T-helper 17 cell (primary cell): ENCODE measurements at regions not wholly inside any gene's neighbourhood (a gene's known extent, or its start where the extent isn't known, plus 50 kb on each side); places are given as distances from the start of the nearest gene placed in this dataset.

Experiments
- ATAC-seq: fragments of 150-1000 bp; cut with Tn5 transposase; 2 replicates; pipeline ENCODE4 v1.10.0; 2021; ENCODE audit warnings: mild to moderate bottlenecking, moderate library complexity
- DNase-seq, 3 donors: peaks; one replicate each; pipeline versions ENCODE4 v3.0.0 to v3.0.0-alpha.2; 2020 to 2021
- H3K9me3 ChIP-seq: one replicate; pipeline ENCODE4 v1.7.0; 2013; ENCODE audit warnings: low read length, mild to moderate bottlenecking; ENCODE audit not compliant: control insufficient read depth, poor library complexity, severe bottlenecking
- H3K27ac Mint-ChIP-seq: one replicate; pipeline ENCODE4 v1.8.0; 2022; ENCODE audit warnings: mild to moderate bottlenecking, moderate library complexity, mixed read lengths
- H3K27me3 Mint-ChIP-seq: one replicate; pipeline ENCODE4 v1.8.0; 2022; ENCODE audit warnings: mixed read lengths
- H3K36me3 Mint-ChIP-seq: one replicate; pipeline ENCODE4 v1.8.0; 2022; ENCODE audit warnings: low read depth, mixed read lengths
- H3K4me1 Mint-ChIP-seq: one replicate; pipeline ENCODE4 v1.8.0; 2022; ENCODE audit warnings: mild to moderate bottlenecking, mixed read lengths
- H3K4me3 Mint-ChIP-seq: one replicate; pipeline ENCODE4 v1.8.0; 2022; ENCODE audit warnings: mild to moderate bottlenecking, moderate library complexity, mixed read lengths

DNA sequence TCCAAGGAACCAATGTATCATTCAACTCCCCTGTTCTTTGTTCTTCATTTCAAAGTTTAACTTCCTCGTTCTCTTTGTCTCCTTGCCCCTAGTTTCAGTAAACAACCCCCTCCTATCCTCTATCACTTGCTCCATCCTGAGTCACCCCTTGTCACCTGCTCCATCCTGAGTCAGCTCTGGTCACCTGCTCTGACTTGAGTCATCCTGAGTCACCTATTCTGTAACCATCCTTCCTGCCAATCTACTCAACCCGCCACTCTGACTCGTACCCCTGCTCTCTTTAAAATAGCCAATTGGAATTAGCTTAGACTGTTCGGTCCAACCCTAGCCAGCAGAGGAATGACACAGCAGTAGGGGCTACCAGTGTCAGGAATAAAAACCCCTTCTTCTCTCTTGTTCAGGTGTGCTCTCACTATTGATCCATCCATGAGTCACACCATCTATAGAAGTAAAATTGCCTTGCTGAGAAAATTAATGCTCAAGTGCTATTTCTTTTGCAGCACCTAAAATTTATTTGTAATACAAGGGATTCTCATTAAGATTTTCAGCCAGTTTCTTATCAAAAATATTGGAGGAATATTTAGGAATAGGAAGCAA is 326.8 kb downstream of the AKAIN1 start:
- H3K27ac Mint-ChIP-seq: no peak overlapping the region
- no peak overlapping the region for H3K4me3 Mint-ChIP-seq
- H3K27me3 Mint-ChIP-seq: no peaks in the 10 kb centered on the region
- DNase-seq: no peak
- H3K36me3 Mint-ChIP-seq: no peaks in the 10 kb centered on the region
- no peak for ATAC-seq
- H3K4me1 Mint-ChIP-seq: no peaks in the 10 kb centered on the region
- no peaks in the 10 kb centered on the region for H3K9me3 ChIP-seq

- H3K9me3 ChIP-seq: no peaks in the 10 kb centered on the region
- H3K4me3 Mint-ChIP-seq: no peak overlapping the region
- no peak for ATAC-seq
- no peaks in the 10 kb centered on the region for H3K27me3 Mint-ChIP-seq
- no peaks in the 10 kb centered on the region for H3K4me1 Mint-ChIP-seq
- no peaks in the 10 kb centered on the region for H3K36me3 Mint-ChIP-seq
- DNase-seq: no peak
- no peak overlapping the region for H3K27ac Mint-ChIP-seq
These were observed 327.9 kb downstream of the AKAIN1 start for GRCh38 chr18:4869155-4869554.

GRCh38 chr18:4858379-4859127 is 338.5 kb downstream of the AKAIN1 start:
- no peak overlapping the region for H3K27ac Mint-ChIP-seq

DNA sequence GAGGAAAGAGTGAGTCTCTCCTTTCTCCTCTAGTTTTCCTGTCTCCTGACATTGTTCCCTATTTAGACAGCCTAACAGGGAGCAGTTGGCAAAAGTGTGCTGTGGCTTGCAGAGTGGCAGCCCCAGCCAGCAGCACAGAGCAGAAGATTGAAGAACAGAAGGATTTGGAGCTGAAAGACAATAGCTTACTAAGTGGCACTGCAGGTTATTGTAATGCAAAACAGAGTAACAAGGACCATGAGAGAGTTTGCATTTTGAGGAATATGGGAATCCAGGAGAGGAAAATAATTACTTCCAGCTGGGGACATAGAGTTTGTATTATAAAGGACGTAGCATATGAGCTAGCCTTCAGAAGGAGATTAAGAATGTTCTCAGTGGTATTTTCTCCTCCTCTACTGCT is 342.4 kb downstream of the AKAIN1 start:
- Mint-ChIP-seq H3K27me3 (no peaks in the 10 kb centered on the region), H3K36me3 (no peaks in the 10 kb centered on the region), H3K4me1 (no peaks in the 10 kb centered on the region), H3K27ac (no peak overlapping the region), H3K4me3 (no peak overlapping the region)
- no peaks in the 10 kb centered on the region for H3K9me3 ChIP-seq
- ATAC-seq (no peak), DNase-seq (no peak)

More at GRCh38 chr18:4858379-4859127, 338.5 kb downstream of the AKAIN1 start:
- ATAC-seq (no peak), DNase-seq (no peak)
- no peak overlapping the region for H3K4me3 Mint-ChIP-seq
- no peaks in the 10 kb centered on the region for H3K4me1 Mint-ChIP-seq
- no peaks in the 10 kb centered on the region for H3K36me3 Mint-ChIP-seq
- no peaks in the 10 kb centered on the region for H3K9me3 ChIP-seq
- H3K27me3 Mint-ChIP-seq: no peaks in the 10 kb centered on the region

GRCh38 chr18:4851301-4851976 is 345.6 kb downstream of the AKAIN1 start:
- no peaks in the 10 kb centered on the region for H3K27me3 Mint-ChIP-seq
- no peaks in the 10 kb centered on the region for H3K4me1 Mint-ChIP-seq
- H3K4me3 Mint-ChIP-seq: no peak overlapping the region
- no peak for DNase-seq
- no peaks in the 10 kb centered on the region for H3K9me3 ChIP-seq
- H3K27ac Mint-ChIP-seq: no peak overlapping the region
- ATAC-seq: no peak
- H3K36me3 Mint-ChIP-seq: no peaks in the 10 kb centered on the region

DNA sequence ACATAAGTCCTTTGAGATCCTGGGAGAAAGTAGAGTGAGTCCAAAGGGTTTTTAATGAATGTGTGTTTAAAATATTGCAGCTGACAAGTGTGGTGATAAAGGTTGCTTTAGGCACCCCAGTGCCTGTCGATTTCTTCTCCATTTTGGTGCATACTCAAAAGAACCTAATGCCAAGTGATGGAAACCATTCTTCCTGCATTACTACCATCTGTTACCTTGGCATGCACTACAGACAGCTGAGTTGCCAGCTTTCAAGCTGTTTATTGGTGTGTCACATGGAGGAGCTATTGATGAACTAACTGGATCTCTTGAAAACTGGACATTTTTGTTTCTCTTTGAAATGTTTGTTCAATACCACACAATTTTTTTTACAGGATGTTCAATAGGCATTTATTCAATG is 350.0 kb downstream of the AKAIN1 start:
- Mint-ChIP-seq H3K36me3 (no peaks in the 10 kb centered on the region), H3K27me3 (no peaks in the 10 kb centered on the region), H3K27ac (no peak overlapping the region), H3K4me1 (no peaks in the 10 kb centered on the region), H3K4me3 (no peak overlapping the region)
- H3K9me3 ChIP-seq: no peaks in the 10 kb centered on the region
- DNase-seq: no peak
- no peak for ATAC-seq

DNA sequence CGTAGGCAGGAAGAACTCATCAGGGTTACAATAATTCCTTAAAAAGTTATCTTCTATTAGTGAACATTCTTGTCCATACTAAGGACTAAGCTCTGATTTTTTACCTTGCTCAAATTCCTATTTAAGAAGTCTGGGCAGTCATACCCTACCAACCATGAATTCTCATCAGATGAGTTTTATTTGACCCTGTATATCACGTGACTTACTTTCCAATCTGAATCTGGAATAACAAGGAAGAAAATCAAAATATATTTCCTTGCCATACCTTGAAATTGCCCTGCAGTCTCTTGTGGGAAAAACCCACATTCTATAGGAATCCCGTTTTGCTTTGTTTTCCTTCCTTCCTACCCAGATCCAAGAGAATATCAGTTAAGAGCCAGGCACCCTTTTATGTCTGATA is 352.7 kb downstream of the AKAIN1 start:
- DNase-seq (no peak), ATAC-seq (no peak)
- no peaks in the 10 kb centered on the region for H3K9me3 ChIP-seq
- Mint-ChIP-seq H3K27me3 (no peaks in the 10 kb centered on the region), H3K4me3 (no peak overlapping the region), H3K36me3 (no peaks in the 10 kb centered on the region), H3K27ac (no peak overlapping the region), H3K4me1 (no peaks in the 10 kb centered on the region)

- DNase-seq: no peak
These were observed 353.3 kb downstream of the AKAIN1 start for GRCh38 chr18:4843771-4844170.

DNA sequence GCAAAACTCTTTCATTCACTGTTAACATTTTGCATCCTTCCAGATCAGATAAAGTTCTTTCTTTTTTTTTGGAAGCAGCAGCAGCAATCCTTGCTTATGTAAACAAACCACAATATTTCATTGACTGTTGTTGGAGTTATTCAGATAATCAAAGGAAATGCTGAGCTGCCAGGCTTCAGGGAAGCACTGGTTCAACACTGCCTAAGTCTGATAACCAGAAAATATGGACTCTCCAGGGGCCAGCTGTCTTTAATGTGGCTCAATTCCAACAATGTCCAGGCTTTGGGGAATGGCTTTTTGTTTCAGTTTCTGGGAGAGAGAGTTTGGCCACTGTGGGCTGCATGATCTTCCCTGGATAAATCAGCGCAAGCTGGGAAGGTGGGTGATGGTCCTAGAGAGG is 354.3 kb downstream of the AKAIN1 start:
- Mint-ChIP-seq H3K4me3 (no peak overlapping the region), H3K4me1 (no peaks in the 10 kb centered on the region), H3K27me3 (no peaks in the 10 kb centered on the region), H3K27ac (no peak overlapping the region), H3K36me3 (no peaks in the 10 kb centered on the region)
- H3K9me3 ChIP-seq: no peaks in the 10 kb centered on the region
- ATAC-seq: no peak
- no peak for DNase-seq

More at GRCh38 chr18:4843771-4844170, 353.3 kb downstream of the AKAIN1 start:
- H3K36me3 Mint-ChIP-seq: no peaks in the 10 kb centered on the region
- H3K4me3 Mint-ChIP-seq: no peak overlapping the region
- ATAC-seq: no peak
- no peak overlapping the region for H3K27ac Mint-ChIP-seq
- H3K9me3 ChIP-seq: no peaks in the 10 kb centered on the region
- no peaks in the 10 kb centered on the region for H3K27me3 Mint-ChIP-seq
- H3K4me1 Mint-ChIP-seq: no peaks in the 10 kb centered on the region

DNA sequence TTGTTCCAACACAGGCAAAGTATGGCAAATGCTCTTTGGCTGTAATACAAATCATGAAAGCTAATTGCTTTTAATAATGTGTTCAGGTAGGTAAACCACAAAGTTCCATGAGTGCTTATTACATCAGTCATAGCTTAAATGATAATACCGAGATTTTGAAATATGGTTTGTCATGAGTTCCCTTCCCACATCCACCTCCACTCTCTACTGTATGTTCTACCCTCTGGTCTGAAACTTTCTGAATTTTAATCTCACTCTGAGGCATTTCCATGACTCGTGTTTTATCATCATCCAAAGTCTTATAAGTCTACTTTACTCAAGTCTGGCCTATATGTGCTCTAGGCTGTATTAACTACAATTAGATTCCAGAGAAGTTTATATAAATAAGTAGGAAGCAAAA is 354.8 kb downstream of the AKAIN1 start:
- Mint-ChIP-seq H3K36me3 (no peaks in the 10 kb centered on the region), H3K27ac (no peak overlapping the region), H3K27me3 (no peaks in the 10 kb centered on the region), H3K4me1 (no peaks in the 10 kb centered on the region), H3K4me3 (no peak overlapping the region)
- DNase-seq (no peak), ATAC-seq (no peak)
- H3K9me3 ChIP-seq: no peaks in the 10 kb centered on the region

- no peaks in the 10 kb centered on the region for H3K9me3 ChIP-seq
- Mint-ChIP-seq H3K36me3 (no peaks in the 10 kb centered on the region), H3K27me3 (no peaks in the 10 kb centered on the region), H3K27ac (no peak overlapping the region), H3K4me3 (no peak overlapping the region), H3K4me1 (no peaks in the 10 kb centered on the region)
- no peak for DNase-seq
- ATAC-seq: no peak
These were observed 357.4 kb downstream of the AKAIN1 start for GRCh38 chr18:4839639-4840038.

- no peaks in the 10 kb centered on the region for H3K9me3 ChIP-seq
- H3K36me3 Mint-ChIP-seq: no peaks in the 10 kb centered on the region
- H3K4me3 Mint-ChIP-seq: no peak overlapping the region
- no peak for ATAC-seq
- no peaks in the 10 kb centered on the region for H3K4me1 Mint-ChIP-seq
- H3K27ac Mint-ChIP-seq: no peak overlapping the region
- no peak for DNase-seq
- no peaks in the 10 kb centered on the region for H3K27me3 Mint-ChIP-seq
These were observed 360.9 kb downstream of the AKAIN1 start for GRCh38 chr18:4836141-4836540.

- Mint-ChIP-seq H3K27me3 (no peaks in the 10 kb centered on the region), H3K36me3 (no peaks in the 10 kb centered on the region), H3K4me1 (no peaks in the 10 kb centered on the region), H3K4me3 (no peak overlapping the region), H3K27ac (no peak overlapping the region)
- ATAC-seq (no peak), DNase-seq (no peak)
- H3K9me3 ChIP-seq: no peaks in the 10 kb centered on the region
These were observed 365.2 kb downstream of the AKAIN1 start for GRCh38 chr18:4831791-4832375.
